ENCODE measurements at regions not wholly inside any gene's neighbourhood (a gene's known extent, or its start where the extent isn't known, plus 50 kb on each side); places are given as distances from the start of the nearest gene placed in this dataset.

DNA sequence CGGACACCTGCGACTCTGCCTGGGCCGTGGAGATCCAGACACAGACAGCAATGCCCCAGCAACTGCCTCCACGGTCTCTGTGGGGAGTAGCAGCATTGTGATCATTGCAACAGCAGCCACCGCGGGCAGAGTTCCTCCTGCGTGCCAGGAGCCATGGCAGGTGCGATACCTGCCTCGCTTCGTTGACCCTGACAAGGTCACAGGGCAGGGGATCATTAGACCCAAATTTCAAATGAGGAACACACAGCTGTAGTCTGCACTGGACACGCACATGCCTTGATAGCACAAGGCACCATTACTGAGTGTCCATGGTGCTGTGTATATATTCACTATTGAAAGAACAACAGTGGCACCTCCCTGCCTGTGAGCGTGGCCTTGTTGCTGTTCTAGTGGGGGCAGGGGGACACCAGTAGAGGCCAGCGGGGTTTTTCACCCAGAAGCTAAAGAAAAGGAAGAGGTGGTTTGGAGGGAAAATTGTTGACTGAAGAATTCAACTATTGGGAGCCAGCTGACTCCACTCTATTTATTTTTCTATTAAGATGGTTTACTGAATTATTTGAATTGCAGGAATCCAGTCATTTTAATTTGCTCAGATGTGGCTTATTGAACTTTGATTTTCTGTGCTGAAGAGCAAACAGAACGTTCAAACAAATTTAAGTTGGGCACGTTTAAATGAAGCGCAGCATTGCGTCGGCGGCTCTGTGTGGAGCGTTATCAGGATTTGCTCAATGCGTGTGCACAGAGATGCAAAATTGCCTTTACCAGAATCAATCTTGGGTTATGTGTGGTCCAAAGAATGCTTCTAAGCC is 60.2 kb upstream of the RPS6KA2 start:
- TF ChIP-seq, protein P1, sequence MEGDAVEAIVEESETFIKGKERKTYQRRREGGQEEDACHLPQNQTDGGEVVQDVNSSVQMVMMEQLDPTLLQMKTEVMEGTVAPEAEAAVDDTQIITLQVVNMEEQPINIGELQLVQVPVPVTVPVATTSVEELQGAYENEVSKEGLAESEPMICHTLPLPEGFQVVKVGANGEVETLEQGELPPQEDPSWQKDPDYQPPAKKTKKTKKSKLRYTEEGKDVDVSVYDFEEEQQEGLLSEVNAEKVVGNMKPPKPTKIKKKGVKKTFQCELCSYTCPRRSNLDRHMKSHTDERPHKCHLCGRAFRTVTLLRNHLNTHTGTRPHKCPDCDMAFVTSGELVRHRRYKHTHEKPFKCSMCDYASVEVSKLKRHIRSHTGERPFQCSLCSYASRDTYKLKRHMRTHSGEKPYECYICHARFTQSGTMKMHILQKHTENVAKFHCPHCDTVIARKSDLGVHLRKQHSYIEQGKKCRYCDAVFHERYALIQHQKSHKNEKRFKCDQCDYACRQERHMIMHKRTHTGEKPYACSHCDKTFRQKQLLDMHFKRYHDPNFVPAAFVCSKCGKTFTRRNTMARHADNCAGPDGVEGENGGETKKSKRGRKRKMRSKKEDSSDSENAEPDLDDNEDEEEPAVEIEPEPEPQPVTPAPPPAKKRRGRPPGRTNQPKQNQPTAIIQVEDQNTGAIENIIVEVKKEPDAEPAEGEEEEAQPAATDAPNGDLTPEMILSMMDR (IDR thresholded peaks at IDR 0.05) = no peak
- H3K4me1 ChIP-seq = peaks cover 4 to 20% (median 12%) of the 10 kb centered on the region in 9 donors
- H3K27me3 ChIP-seq = no peaks in the 10 kb centered on the region
- H3K27ac ChIP-seq = no peak overlapping the region
- intact Hi-C loops (cut with DNase I) = no loop called here
- ATAC-seq (no peak), DNase-seq (no peak)
- H3K36me3 ChIP-seq = no peaks in the 10 kb centered on the region
- H3K4me3 ChIP-seq = no peak overlapping the region
- 88 to 91% methylated on average over 21 of the region's 21 CpGs for WGBS, 2 donors
- H3K9me3 ChIP-seq = no peaks in the 10 kb centered on the region

DNA sequence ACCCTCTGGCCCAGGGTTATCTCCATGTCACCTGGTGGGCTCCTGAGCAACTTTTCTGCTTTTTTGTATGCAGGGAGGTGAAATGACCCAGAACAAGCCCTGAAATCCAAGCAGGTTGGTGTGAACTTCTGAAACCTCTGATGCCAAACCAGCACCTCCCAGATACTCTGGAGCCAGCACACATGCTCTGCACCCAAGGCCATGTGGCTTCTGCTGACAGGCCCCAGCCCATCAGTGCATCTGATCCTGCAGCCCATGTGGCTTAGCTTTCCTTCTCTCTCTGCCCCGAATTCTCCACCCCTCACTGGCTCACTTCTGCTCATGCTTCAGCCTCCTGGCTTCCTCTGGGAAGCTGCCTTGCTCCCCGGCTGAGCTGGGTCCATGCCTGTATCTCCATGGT is 59.3 kb upstream of the RPS6KA2 start:
- H3K9me3 ChIP-seq = no peaks in the 10 kb centered on the region
- no peaks in the 10 kb centered on the region for H3K36me3 ChIP-seq
- no peaks in the 10 kb centered on the region for H3K27me3 ChIP-seq
- DNase-seq = no peak
- WGBS, 2 donors = 91 to 93% methylated on average over 2 of the region's 2 CpGs
- no peak for ATAC-seq
- peaks cover 0 to 11% (median 6%) of the 10 kb centered on the region in 9 donors for H3K4me1 ChIP-seq
- intact Hi-C loops (cut with DNase I) = no loop called here
- no peak overlapping the region for H3K27ac ChIP-seq
- no peak overlapping the region for H3K4me3 ChIP-seq
- TF ChIP-seq, protein P1 (IDR thresholded peaks at IDR 0.05) = no peak

DNA sequence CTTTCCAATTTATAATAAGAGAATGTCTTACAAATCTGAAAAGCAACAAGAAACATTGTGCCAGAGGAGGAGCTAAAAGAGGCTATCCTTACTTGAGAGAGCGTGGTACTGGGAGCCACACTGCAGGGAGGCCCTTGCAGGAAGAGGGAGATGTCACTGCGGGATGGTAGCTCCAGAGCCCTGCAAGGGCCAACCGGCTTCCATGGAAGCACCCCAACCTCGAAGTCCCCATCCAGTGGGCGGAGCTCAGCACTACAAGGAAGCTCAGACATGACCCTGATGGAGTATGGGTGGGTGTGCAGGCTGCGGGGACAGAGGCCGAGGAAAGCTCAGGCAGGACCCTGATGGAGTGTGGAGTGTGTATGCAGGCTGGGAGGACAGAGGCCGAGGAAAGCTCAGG is 57.8 kb upstream of the RPS6KA2 start:
- H3K27me3 ChIP-seq = no peaks in the 10 kb centered on the region
- intact Hi-C loops (cut with DNase I) = no loop called here
- no peaks in the 10 kb centered on the region for H3K36me3 ChIP-seq
- TF ChIP-seq, protein P1 (IDR thresholded peaks at IDR 0.05) = no peak
- no peak overlapping the region for H3K4me3 ChIP-seq
- no peaks in the 10 kb centered on the region for H3K9me3 ChIP-seq
- DNase-seq (no peak), ATAC-seq (no peak)
- 83 to 88% methylated on average over 8 of the region's 8 CpGs for WGBS, 2 donors
- no peak overlapping the region for H3K27ac ChIP-seq
- no peaks in the 10 kb centered on the region for H3K4me1 ChIP-seq

DNA sequence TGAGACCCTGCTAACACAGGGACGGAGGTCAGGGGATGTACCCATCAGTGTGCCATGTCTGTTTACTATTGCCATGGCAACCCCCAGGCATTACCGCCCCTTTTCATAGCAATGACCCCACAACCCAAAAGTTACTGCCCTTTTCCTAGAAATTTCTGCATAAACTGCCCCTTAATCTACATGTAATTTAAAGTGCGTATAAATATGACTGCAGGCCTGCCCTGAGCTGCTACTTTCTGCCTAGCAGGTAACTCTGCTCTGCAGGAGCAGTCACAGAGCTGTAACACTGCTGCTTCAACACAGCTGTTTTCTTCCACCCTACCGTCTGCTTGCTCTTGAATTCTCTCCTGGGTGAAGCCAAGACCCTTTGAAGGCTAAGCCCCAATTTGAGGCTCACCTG is 57.1 kb upstream of the RPS6KA2 start:
- no peak for ATAC-seq
- intact Hi-C loops (cut with DNase I) = no loop called here

More for the DNA sequence above, 57.1 kb upstream of the RPS6KA2 start:
- Histone ChIP-seq H3K4me3 (no peak overlapping the region), H3K27me3 (no peaks in the 10 kb centered on the region), H3K27ac (no peak overlapping the region), H3K36me3 (no peaks in the 10 kb centered on the region), H3K4me1 (no peaks in the 10 kb centered on the region), H3K9me3 (no peaks in the 10 kb centered on the region)
- TF ChIP-seq, protein P1 (IDR thresholded peaks at IDR 0.05) = no peak
- WGBS, 2 donors = 95 to 99% methylated on average over 4 of the region's 4 CpGs
- DNase-seq = no peak

Measured in heart right ventricle (tissue), 16 donors.